ENCODE measurements at regions not wholly inside any gene's neighbourhood (a gene's known extent, or its start where the extent isn't known, plus 50 kb on each side); places are given as distances from the start of the nearest gene placed in this dataset.

DNA sequence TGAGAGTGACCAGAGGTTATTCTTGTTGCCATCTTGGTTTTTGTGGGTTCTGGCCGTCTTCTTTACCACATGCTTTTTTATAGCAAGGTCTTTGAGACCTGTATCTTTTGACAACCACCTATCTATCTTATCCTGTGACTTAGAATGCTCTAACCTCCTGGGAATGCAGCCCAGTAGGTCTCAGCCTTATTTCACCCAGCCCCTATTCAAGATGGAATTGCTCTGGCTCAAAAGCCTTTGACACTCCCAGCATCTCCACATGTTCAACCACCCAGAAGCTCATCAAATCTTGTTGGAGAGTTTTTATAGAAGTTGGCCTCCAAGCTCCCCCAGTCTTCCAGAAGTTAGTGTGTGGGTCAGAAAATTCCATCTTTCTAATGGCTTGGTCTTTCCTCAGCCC, 464.3 kb upstream of the NRP1 start:
- Histone ChIP-seq H3K4me1 (ENCODE audit: insufficient read depth, low read length) (peaks cover 4% of the 10 kb centered on the region), H3K27me3 (ENCODE audit: control insufficient read depth in 1 of 2, insufficient read depth in 2 of 2, low read length in 2 of 2) (no peaks in the 10 kb centered on the region), H3K36me3 (ENCODE audit: insufficient read depth, low read length) (no peaks in the 10 kb centered on the region), H3K4me3 (ENCODE audit: low read depth in 1 of 2, low read length in 2 of 2) (no peak overlapping the region), H3K27ac (ENCODE audit: low read depth, low read length) (no peak overlapping the region), H3K9me3 (ENCODE audit: low read length) (no peaks in the 10 kb centered on the region), H3K9ac (ENCODE audit: low read length) (no peak overlapping the region)

DNA sequence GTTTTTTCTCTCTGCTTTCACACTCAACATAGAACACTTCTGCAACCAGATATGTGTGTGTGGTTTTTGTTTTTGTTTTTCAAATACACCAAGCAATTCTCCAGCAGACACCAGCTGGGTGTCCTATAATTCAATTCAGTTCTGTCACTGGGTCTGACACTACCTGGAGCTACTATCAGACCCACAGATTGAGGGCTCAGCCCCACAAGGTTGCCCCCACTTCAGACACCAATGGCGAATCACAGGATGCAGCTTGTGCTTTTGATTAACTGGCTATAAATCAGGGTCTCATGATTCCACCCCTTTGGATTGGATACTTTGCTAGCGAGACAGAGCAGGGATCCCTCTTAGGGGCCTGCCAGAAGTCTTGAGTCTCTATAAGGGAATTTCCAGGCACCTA, 462.2 kb upstream of the NRP1 start:
- H3K9ac ChIP-seq (ENCODE audit: low read length) = no peak overlapping the region
- no peaks in the 10 kb centered on the region for H3K9me3 ChIP-seq (ENCODE audit: low read length)
- H3K4me3 ChIP-seq (ENCODE audit: low read depth in 1 of 2, low read length in 2 of 2) = no peak overlapping the region
- H3K27me3 ChIP-seq (ENCODE audit: control insufficient read depth in 1 of 2, insufficient read depth in 2 of 2, low read length in 2 of 2) = no peaks in the 10 kb centered on the region
- H3K36me3 ChIP-seq (ENCODE audit: insufficient read depth, low read length) = no peaks in the 10 kb centered on the region
- H3K27ac ChIP-seq (ENCODE audit: low read depth, low read length) = no peak overlapping the region
- peaks cover 4% of the 10 kb centered on the region for H3K4me1 ChIP-seq (ENCODE audit: insufficient read depth, low read length)

DNA sequence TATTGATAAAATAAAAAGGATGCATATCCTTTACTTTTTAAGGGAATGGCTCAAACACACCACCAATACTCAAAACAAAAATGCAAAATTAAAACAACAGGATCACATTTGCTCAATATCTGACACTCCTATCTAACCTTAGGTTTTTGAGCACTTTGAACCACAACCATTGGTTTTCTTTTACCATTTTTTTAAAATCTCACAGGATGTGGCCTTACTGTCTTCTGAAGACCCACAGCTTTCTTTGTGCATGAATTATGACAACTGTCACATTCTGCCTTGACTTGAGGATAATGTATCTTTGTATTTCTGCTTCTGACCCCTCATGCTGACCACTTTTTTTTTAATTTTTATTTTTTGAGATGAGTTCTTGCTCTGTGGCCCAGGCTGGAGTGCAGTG, 461.1 kb upstream of the NRP1 start:
- no peaks in the 10 kb centered on the region for H3K9me3 ChIP-seq (ENCODE audit: low read length)
- H3K27me3 ChIP-seq (ENCODE audit: control insufficient read depth in 1 of 2, insufficient read depth in 2 of 2, low read length in 2 of 2) = no peaks in the 10 kb centered on the region
- no peak overlapping the region for H3K4me3 ChIP-seq (ENCODE audit: low read depth in 1 of 2, low read length in 2 of 2)
- H3K36me3 ChIP-seq (ENCODE audit: insufficient read depth, low read length) = no peaks in the 10 kb centered on the region
- H3K4me1 ChIP-seq (ENCODE audit: insufficient read depth, low read length) = peaks cover 4% of the 10 kb centered on the region
- no peak overlapping the region for H3K9ac ChIP-seq (ENCODE audit: low read length)
- no peak overlapping the region for H3K27ac ChIP-seq (ENCODE audit: low read depth, low read length)

DNA sequence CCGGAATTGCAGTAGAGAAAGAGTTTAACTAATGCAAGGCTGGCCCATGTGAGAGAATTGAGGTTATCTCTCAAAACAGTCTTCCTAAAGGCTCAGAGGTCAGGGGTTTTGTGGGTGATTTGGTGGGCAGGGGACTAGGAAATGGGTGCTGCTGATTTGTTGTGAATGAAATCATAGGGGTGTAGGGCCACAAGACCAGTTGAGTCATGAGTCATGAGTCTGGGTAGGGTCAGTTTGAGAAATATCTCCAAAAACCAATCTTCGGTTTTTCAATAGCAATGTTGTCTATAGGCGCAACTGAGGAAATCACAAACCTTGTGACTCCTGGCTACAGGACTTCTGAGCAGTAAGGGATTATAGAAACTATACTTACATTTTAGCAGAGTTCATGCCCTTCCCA, 460.0 kb upstream of the NRP1 start:
- Histone ChIP-seq H3K36me3 (ENCODE audit: insufficient read depth, low read length) (no peaks in the 10 kb centered on the region), H3K4me3 (ENCODE audit: low read depth in 1 of 2, low read length in 2 of 2) (no peak overlapping the region), H3K9ac (ENCODE audit: low read length) (no peak overlapping the region), H3K4me1 (ENCODE audit: insufficient read depth, low read length) (peaks cover 4% of the 10 kb centered on the region), H3K27ac (ENCODE audit: low read depth, low read length) (no peak overlapping the region), H3K27me3 (ENCODE audit: control insufficient read depth in 1 of 2, insufficient read depth in 2 of 2, low read length in 2 of 2) (no peaks in the 10 kb centered on the region), H3K9me3 (ENCODE audit: low read length) (no peaks in the 10 kb centered on the region)

DNA sequence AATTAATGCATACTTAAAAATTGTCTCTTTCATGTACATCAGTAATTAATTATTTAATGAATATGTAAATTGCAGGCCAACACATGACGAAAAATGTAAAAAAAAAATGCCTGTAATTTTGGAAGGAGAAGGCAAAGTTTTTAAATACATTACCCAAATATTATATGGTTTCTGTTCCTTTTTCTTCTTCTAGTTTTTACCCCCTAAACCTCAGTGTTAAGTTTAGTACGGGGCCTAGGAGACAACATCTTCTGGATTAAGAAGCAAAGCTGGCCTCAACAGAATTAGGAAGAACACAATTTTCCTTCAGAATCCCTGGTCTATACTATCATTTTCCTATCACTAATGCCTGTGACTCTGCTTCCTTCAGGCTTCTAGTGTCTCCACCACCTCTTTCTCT, 459.3 kb upstream of the NRP1 start:
- Histone ChIP-seq H3K4me1 (ENCODE audit: insufficient read depth, low read length) (no peaks in the 10 kb centered on the region), H3K9me3 (ENCODE audit: low read length) (no peaks in the 10 kb centered on the region), H3K9ac (ENCODE audit: low read length) (no peak overlapping the region), H3K36me3 (ENCODE audit: insufficient read depth, low read length) (no peaks in the 10 kb centered on the region), H3K27me3 (ENCODE audit: control insufficient read depth in 1 of 2, insufficient read depth in 2 of 2, low read length in 2 of 2) (no peaks in the 10 kb centered on the region), H3K27ac (ENCODE audit: low read depth, low read length) (no peak overlapping the region), H3K4me3 (ENCODE audit: low read depth in 1 of 2, low read length in 2 of 2) (no peak overlapping the region)

DNA sequence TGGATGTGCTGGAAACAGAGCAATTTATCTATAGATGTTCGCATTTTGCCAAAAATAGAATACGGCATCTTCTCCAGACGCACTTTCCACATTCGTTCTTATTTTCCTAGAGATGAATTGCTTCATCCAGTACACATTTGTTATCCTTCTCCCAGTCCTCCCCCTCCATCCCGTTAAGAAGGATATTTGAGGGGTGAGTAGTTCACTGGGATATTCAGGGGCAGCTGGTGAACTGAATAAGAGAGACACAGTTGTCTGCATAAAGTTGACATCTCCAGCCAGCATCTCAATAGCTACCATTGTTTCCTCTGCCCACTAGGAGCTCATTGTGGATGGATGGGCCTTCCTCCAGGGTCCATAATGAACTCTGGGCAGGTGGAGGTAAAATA, 456.8 kb upstream of the NRP1 start:
- no peak overlapping the region for H3K27ac ChIP-seq (ENCODE audit: low read depth, low read length)

DNA sequence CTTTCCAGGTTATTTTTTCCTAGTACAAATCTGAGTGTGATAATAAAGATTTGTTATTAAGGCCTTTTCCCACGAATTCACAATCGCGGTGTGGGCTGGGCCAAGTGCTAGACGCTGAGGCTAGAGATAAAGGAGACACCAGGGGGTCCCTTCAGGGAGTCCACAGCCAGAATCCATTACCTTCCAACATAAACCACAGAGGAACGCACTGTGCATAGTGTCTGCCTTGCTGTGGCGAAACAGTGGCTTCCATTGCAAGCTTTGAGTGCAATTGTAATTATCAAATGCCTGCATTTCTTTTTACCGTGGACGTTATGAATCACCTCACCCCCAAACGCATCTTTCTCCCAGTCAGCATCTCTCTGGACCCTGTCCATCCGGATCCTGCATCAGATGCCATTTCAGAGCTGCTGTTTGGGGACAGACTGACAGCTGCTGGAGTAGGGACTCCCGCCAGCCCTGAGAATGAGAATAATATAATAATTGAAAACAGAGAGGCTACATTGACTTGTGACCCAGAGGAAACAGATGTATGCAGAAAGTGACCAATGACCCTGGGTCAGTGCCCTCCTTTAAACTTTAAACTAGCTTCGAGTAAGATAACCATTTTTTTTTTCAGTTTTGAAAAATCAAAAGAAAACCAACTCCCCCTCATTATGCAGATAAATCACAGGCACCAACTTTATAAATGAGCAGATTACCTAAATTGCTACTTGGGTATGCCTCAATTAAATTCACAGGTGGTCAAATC, 456.2 kb upstream of the NRP1 start:
- Histone ChIP-seq H3K9me3 (ENCODE audit: low read length) (no peaks in the 10 kb centered on the region), H3K9ac (ENCODE audit: low read length) (no peak overlapping the region), H3K36me3 (ENCODE audit: insufficient read depth, low read length) (no peaks in the 10 kb centered on the region), H3K27me3 (ENCODE audit: control insufficient read depth in 1 of 2, insufficient read depth in 2 of 2, low read length in 2 of 2) (no peaks in the 10 kb centered on the region), H3K4me3 (ENCODE audit: low read depth in 1 of 2, low read length in 2 of 2) (no peak overlapping the region), H3K27ac (ENCODE audit: low read depth, low read length) (no peak overlapping the region), H3K4me1 (ENCODE audit: insufficient read depth, low read length) (no peaks in the 10 kb centered on the region)

More for the DNA sequence above, 456.8 kb upstream of the NRP1 start:
- no peaks in the 10 kb centered on the region for H3K27me3 ChIP-seq (ENCODE audit: control insufficient read depth in 1 of 2, insufficient read depth in 2 of 2, low read length in 2 of 2)
- H3K4me1 ChIP-seq (ENCODE audit: insufficient read depth, low read length) = no peaks in the 10 kb centered on the region
- no peak overlapping the region for H3K4me3 ChIP-seq (ENCODE audit: low read depth in 1 of 2, low read length in 2 of 2)
- H3K9ac ChIP-seq (ENCODE audit: low read length) = no peak overlapping the region
- no peaks in the 10 kb centered on the region for H3K36me3 ChIP-seq (ENCODE audit: insufficient read depth, low read length)
- H3K9me3 ChIP-seq (ENCODE audit: low read length) = no peaks in the 10 kb centered on the region

DNA sequence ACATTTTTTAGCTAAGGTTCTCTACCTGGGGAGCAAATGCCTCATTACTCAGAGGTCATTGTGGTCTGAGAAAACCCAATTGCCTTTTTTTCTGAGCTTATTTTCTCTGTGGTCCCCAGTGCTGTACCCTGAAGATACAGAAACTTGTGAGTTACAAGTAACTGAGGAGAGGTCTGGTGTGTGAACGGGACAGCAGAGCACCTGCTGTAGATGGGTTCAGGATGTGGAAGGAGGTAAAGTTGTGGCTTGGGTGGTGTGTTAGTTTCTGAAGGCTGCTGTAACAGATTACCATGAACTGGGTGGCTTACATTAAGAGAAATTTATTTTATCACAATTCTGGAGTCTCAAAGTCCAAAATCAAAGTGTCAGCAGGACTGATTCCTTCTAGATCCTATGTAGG, 449.1 kb upstream of the NRP1 start:
- H3K4me1 ChIP-seq (ENCODE audit: insufficient read depth, low read length) = no peaks in the 10 kb centered on the region
- no peak overlapping the region for H3K4me3 ChIP-seq (ENCODE audit: low read depth in 1 of 2, low read length in 2 of 2)
- H3K36me3 ChIP-seq (ENCODE audit: insufficient read depth, low read length) = no peaks in the 10 kb centered on the region
- no peak overlapping the region for H3K27ac ChIP-seq (ENCODE audit: low read depth, low read length)
- no peak overlapping the region for H3K9ac ChIP-seq (ENCODE audit: low read length)
- H3K27me3 ChIP-seq (ENCODE audit: control insufficient read depth in 1 of 2, insufficient read depth in 2 of 2, low read length in 2 of 2) = no peaks in the 10 kb centered on the region
- no peaks in the 10 kb centered on the region for H3K9me3 ChIP-seq (ENCODE audit: low read length)

DNA sequence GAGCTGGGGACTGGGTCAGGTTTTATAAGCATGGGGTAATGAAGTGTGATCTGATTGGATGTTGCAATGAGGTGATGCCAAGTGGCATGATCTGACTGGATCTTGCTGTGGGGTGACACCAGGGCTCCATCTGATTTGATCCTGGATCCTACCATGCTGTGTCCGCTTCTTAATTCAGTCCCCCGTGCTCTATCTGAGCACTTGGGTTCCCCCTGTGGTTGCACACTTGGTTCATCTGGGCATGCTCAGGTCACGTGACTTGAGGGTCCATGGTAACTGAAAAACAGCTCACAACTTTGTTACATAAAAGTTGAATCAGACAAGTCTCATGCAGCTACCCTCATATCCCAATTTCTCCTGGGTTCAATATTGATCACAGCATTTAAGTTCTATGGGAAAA, 448.6 kb upstream of the NRP1 start:
- H3K4me3 ChIP-seq (ENCODE audit: low read depth in 1 of 2, low read length in 2 of 2) = no peak overlapping the region
- no peaks in the 10 kb centered on the region for H3K27me3 ChIP-seq (ENCODE audit: control insufficient read depth in 1 of 2, insufficient read depth in 2 of 2, low read length in 2 of 2)
- H3K27ac ChIP-seq (ENCODE audit: low read depth, low read length) = no peak overlapping the region
- no peak overlapping the region for H3K9ac ChIP-seq (ENCODE audit: low read length)
- H3K36me3 ChIP-seq (ENCODE audit: insufficient read depth, low read length) = no peaks in the 10 kb centered on the region
- H3K9me3 ChIP-seq (ENCODE audit: low read length) = no peaks in the 10 kb centered on the region
- no peaks in the 10 kb centered on the region for H3K4me1 ChIP-seq (ENCODE audit: insufficient read depth, low read length)

DNA sequence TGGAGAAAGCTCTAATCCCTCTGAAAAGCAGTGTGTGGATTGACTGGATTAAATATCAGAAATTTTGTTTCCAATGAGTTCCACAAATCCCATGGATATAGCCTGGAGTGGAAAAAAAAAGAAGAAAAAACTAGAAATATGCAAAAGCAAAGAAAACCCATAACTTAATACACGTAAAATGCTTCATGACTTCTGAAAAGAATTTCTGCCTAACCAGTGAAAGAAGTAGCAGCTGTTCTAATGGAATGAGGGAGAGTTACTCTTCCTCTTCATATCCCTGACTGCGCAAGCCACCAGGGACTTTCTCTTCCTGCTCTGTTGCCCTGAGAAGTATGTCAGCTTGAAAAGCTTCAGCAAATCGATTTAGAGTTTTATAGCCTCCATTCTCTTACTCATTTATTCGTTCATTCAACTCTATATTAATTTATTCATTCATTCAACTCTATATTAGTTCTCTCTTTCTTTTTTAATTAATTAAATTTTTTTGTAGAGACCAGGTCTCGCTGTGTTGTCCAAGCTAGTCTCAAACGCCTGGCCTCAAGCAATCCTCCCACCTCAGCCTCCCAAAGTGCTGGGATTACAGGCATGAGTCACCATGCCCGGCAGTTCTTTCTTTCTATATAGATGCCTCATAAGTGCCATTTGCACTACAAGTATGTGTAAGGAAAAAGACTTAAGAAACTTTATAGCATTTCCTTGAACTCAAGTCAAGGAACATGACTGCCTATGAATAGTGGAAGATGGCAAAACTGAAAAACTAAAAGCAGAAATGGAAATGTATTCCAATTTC, 447.3 kb upstream of the NRP1 start:
- H3K9me3 ChIP-seq (ENCODE audit: low read length) = no peaks in the 10 kb centered on the region

DNA sequence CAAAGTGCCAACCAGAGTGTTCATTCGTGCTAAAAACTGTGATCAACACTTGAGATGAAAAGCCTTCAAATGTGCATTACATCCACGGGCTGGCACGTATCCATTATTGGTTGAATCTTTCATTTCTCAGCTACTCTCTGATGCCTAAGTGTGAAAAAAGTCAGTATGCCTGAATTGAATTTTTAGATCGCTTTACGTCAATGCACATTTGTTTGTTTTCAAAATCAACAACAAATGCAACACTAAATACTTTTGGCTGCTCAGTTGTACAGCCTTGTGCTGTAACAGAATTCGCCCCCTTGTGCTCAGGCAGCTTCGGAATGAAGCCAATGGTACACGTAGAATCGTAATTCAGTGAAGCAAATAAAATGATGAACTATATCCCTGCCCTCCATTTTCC, 446.5 kb upstream of the NRP1 start:
- Histone ChIP-seq H3K9me3 (ENCODE audit: low read length) (no peaks in the 10 kb centered on the region), H3K27ac (ENCODE audit: low read depth, low read length) (no peak overlapping the region), H3K4me3 (ENCODE audit: low read depth in 1 of 2, low read length in 2 of 2) (no peak overlapping the region), H3K36me3 (ENCODE audit: insufficient read depth, low read length) (no peaks in the 10 kb centered on the region), H3K27me3 (ENCODE audit: control insufficient read depth in 1 of 2, insufficient read depth in 2 of 2, low read length in 2 of 2) (no peaks in the 10 kb centered on the region), H3K9ac (ENCODE audit: low read length) (no peak overlapping the region), H3K4me1 (ENCODE audit: insufficient read depth, low read length) (no peaks in the 10 kb centered on the region)

More for the DNA sequence above, 447.3 kb upstream of the NRP1 start:
- H3K36me3 ChIP-seq (ENCODE audit: insufficient read depth, low read length) = no peaks in the 10 kb centered on the region
- H3K4me1 ChIP-seq (ENCODE audit: insufficient read depth, low read length) = no peaks in the 10 kb centered on the region
- H3K27me3 ChIP-seq (ENCODE audit: control insufficient read depth in 1 of 2, insufficient read depth in 2 of 2, low read length in 2 of 2) = no peaks in the 10 kb centered on the region
- no peak overlapping the region for H3K4me3 ChIP-seq (ENCODE audit: low read depth in 1 of 2, low read length in 2 of 2)
- H3K27ac ChIP-seq (ENCODE audit: low read depth, low read length) = no peak overlapping the region
- no peak overlapping the region for H3K9ac ChIP-seq (ENCODE audit: low read length)

DNA sequence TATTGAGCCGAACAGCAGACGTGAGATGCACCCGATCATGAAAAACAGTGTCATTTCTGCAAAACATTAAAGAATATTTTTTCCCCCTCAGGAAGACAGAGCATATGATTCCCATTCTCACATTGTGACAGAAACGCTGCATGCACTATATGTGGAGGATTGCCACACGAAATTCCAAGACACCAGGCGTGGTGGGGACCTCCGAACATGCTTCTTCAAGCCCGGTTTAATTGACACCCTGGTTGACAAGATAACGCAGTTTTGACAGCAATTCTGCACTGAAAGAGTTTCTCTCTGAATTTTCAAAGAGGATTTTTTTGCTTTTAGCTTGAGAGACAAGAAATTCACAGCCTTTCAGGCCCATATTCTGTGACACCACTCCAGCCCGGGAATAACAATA, 442.8 kb upstream of the NRP1 start:
- H3K9ac ChIP-seq (ENCODE audit: low read length) = no peak overlapping the region
- H3K4me1 ChIP-seq (ENCODE audit: insufficient read depth, low read length) = no peaks in the 10 kb centered on the region
- H3K4me3 ChIP-seq (ENCODE audit: low read depth in 1 of 2, low read length in 2 of 2) = no peak overlapping the region
- no peaks in the 10 kb centered on the region for H3K27me3 ChIP-seq (ENCODE audit: control insufficient read depth in 1 of 2, insufficient read depth in 2 of 2, low read length in 2 of 2)
- H3K9me3 ChIP-seq (ENCODE audit: low read length) = no peaks in the 10 kb centered on the region
- no peak overlapping the region for H3K27ac ChIP-seq (ENCODE audit: low read depth, low read length)
- H3K36me3 ChIP-seq (ENCODE audit: insufficient read depth, low read length) = no peaks in the 10 kb centered on the region

All from muscle layer of colon (tissue), 2 donors.